OCI-LY7 (cell line): ENCODE measurements at regions not wholly inside any gene's neighbourhood (a gene's known extent, or its start where the extent isn't known, plus 50 kb on each side); places are given as distances from the start of the nearest gene placed in this dataset.

Source experiments
- BruUV-seq: library from RNA; stranded (reverse); fragments of 400-500 nt; replicated peaks from 2 replicates; lab custom pipeline; 2021; lab: Mats Ljungman, UMichigan
- CTCF ChIA-PET: fragments of 300-600 bp; sonication (Branson Sonifier 250); formaldehyde crosslinking; loops from one replicate; lab custom pipeline; 2022; ENCODE audit warnings: antibody characterized with exemption; ENCODE audit not compliant: unreplicated experiment; lab: Charles Lee
- POLR2A ChIA-PET: fragments of 300-600 bp; sonication (Branson Sonifier 250); formaldehyde crosslinking; loops from one replicate; lab custom pipeline; 2022; ENCODE audit warnings: antibody characterized with exemption; lab: Charles Lee
- DNase-seq: peaks from one replicate; pipeline ENCODE4 v3.0.0-alpha.2; 2015; ENCODE audit warnings: low spot score
- H2AFZ ChIP-seq: fragments of 200-600 bp; sonication (generic), shearing (Covaris generic); 2 replicates; pipeline ENCODE4 v1.6.1; 2014; ENCODE audit warnings: mild to moderate bottlenecking, antibody characterized with exemption, low read length, moderate library complexity
- H3K27ac ChIP-seq: fragments of 200-600 bp; sonication (generic); 2 replicates; pipeline ENCODE4 v1.5.1; 2014; ENCODE audit warnings: mixed run types, low read depth, mild to moderate bottlenecking, moderate library complexity, low read length, inconsistent platforms; ENCODE audit not compliant: poor library complexity, severe bottlenecking
- H3K36me3 ChIP-seq: fragments of 200-600 bp; sonication (generic); 2 replicates; pipeline ENCODE4 v1.6.1; 2014; ENCODE audit warnings: mild to moderate bottlenecking, antibody characterized with exemption, low read length, moderate library complexity, mixed read lengths; ENCODE audit not compliant: insufficient read depth
- H3K4me1 ChIP-seq: fragments of 200-600 bp; sonication (generic); 2 replicates; pipeline ENCODE4 v1.5.1; 2014; ENCODE audit warnings: mild to moderate bottlenecking, low read length; ENCODE audit not compliant: insufficient read depth, poor library complexity, severe bottlenecking
- H3K4me2 ChIP-seq: fragments of 200-600 bp; sonication (generic); 2 replicates; pipeline ENCODE4 v1.6.1; 2014; ENCODE audit warnings: mild to moderate bottlenecking, low read length
- H3K4me3 ChIP-seq: fragments of 200-600 bp; sonication (generic); 2 replicates; pipeline ENCODE4 v1.5.1; 2014; ENCODE audit warnings: mild to moderate bottlenecking, low read depth, low read length; ENCODE audit not compliant: poor library complexity, severe bottlenecking
- H3K79me2 ChIP-seq: fragments of 200-600 bp; sonication (generic); 2 replicates; pipeline ENCODE4 v1.6.1; 2016; ENCODE audit warnings: low read depth, mild to moderate bottlenecking, low read length, moderate library complexity, mixed read lengths; ENCODE audit not compliant: insufficient read depth
- H3K9me2 ChIP-seq: fragments of 200-600 bp; sonication (generic); 2 replicates; pipeline ENCODE4 v1.6.1; 2016; ENCODE audit warnings: mild to moderate bottlenecking, low read length, mixed read lengths; ENCODE audit not compliant: insufficient read depth
- H3K9me3 ChIP-seq: fragments of 200-600 bp; sonication (generic); 2 replicates; pipeline ENCODE4 v1.6.1; 2014; ENCODE audit warnings: mild to moderate bottlenecking, mixed run types, low read length, mixed read lengths
- H4K20me1 ChIP-seq: fragments of 200-600 bp; sonication (generic); 2 replicates; pipeline ENCODE4 v1.6.1; 2014; ENCODE audit warnings: mild to moderate bottlenecking, antibody characterized with exemption, low read length, moderate library complexity, mixed read lengths; ENCODE audit not compliant: insufficient read depth
- EZH2phosphoT487 ChIP-seq: fragments of 200-600 bp; sonication (generic); IDR thresholded peaks from 2 replicates; pipeline ENCODE4 v1.6.1; 2018; ENCODE audit warnings: low read depth, borderline replicate concordance, mild to moderate bottlenecking, mixed run types, antibody characterized with exemption, low read length, moderate library complexity, mixed read lengths
- intact Hi-C: fragments of 100-400 bp; cut with micrococcal nuclease; formaldehyde crosslinking; loops from one replicate; pipeline ENCODE4 v1.10.0; 2022; ENCODE audit not compliant: unreplicated experiment
- TF ChIP-seq, protein P1 (sequence below): fragments of 200-600 bp; sonication (generic); conservative IDR thresholded peaks from 2 replicates; pipeline ENCODE4 v1.5.1; 2014; ENCODE audit warnings: mild to moderate bottlenecking, antibody characterized with exemption, low read length, moderate library complexity, mixed read lengths

DNA sequence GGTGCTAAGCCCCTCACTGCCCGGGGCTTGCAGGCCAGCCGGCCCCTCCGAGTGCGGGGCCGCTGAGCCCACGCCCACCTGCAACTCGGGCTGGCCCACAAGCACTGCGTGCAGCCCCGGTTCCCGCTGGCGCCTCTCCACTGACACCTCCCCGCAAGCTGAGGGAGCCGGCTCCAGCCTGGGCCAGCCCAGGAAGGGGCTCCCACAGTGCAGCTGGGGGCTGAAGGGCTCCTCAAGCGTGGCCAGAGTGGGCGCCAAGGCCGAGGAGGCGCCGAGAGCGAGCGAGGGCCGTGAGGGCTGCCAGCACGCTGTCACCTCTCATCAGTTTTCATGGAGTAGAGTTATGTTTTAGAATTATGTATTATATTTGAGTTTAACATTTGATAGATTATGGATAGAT is 176.5 kb upstream of the FAM78B start:
- POLR2A ChIA-PET, result no interaction called here
- Histone ChIP-seq H3K79me2 (no peaks in the 10 kb centered on the region), H3K9me3 (no peaks in the 10 kb centered on the region), H3K4me3 (no peak overlapping the region), H4K20me1 (no peaks in the 10 kb centered on the region), H3K27ac (no peak overlapping the region), H2AFZ (no peak overlapping the region), H3K4me2 (no peak overlapping the region), H3K36me3 (no peaks in the 10 kb centered on the region), H3K9me2 (no peaks in the 10 kb centered on the region), H3K4me1 (no peaks in the 10 kb centered on the region)
- intact Hi-C loops, result no loop called here
- TF ChIP-seq, protein P1, sequence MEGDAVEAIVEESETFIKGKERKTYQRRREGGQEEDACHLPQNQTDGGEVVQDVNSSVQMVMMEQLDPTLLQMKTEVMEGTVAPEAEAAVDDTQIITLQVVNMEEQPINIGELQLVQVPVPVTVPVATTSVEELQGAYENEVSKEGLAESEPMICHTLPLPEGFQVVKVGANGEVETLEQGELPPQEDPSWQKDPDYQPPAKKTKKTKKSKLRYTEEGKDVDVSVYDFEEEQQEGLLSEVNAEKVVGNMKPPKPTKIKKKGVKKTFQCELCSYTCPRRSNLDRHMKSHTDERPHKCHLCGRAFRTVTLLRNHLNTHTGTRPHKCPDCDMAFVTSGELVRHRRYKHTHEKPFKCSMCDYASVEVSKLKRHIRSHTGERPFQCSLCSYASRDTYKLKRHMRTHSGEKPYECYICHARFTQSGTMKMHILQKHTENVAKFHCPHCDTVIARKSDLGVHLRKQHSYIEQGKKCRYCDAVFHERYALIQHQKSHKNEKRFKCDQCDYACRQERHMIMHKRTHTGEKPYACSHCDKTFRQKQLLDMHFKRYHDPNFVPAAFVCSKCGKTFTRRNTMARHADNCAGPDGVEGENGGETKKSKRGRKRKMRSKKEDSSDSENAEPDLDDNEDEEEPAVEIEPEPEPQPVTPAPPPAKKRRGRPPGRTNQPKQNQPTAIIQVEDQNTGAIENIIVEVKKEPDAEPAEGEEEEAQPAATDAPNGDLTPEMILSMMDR, result no peak
- DNase-seq, result no peak
- no TSS peak for BruUV-seq
- CTCF ChIA-PET, result no interaction called here

DNA sequence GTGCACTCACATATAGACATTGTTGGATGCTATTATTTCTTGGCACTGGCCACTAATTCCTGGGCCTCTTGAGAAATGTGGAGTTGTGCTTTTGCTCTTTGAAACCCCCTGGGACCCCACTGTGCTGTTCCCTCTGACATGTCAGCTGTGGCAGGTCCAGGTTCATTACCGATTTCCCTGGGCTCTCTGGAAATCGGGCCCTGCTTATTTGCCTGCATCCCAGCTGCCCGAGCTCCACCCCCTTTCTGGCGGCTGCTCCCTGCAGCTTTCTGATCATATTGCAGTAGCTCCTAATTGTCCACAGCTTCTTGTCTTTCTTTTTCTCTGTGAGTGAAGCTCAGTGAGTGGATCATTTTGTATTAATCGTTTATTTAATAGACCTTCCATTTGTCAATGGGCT is 183.7 kb upstream of the FAM78B start:
- CTCF ChIA-PET, result no interaction called here

DNA sequence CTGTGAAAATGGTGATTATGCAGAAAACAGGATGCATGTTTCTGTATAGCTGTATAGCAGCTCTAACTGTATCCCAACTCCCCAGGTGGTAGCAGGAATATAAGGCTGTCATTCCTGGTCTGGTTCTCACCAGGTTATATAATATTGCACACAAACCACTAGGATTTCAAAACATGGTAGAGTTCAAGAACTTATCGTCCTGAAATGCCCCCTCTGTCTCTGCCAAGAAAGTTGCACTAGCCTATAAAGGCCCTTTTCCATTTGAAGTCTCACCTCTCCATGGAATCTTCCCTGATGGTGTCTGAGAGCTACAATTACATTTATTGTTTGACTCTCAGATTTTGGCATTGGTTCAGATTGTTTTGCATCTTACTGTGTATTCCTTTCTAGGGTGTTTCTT is 184.9 kb upstream of the FAM78B start:
- CTCF ChIA-PET, result no interaction called here
- DNase-seq, result no peak

More for the DNA sequence above, 183.7 kb upstream of the FAM78B start:
- POLR2A ChIA-PET, result interaction anchor here (0.6 kb wide), 1 partner anchor 33 kb away, joined by 3 read pairs; no protein-coding TSS in a partner anchor
- H3K9me3 ChIP-seq, result no peaks in the 10 kb centered on the region
- no peak overlapping the region for H3K4me2 ChIP-seq
- intact Hi-C loops, result no loop called here
- BruUV-seq, result no TSS peak
- TF ChIP-seq, protein P1, result no peak
- TF ChIP-seq EZH2phosphoT487, result no peak
- H3K79me2 ChIP-seq, result no peaks in the 10 kb centered on the region
- no peak overlapping the region for H3K27ac ChIP-seq
- no peak for DNase-seq
- no peaks in the 10 kb centered on the region for H3K36me3 ChIP-seq
- H4K20me1 ChIP-seq, result no peaks in the 10 kb centered on the region
- H2AFZ ChIP-seq, result no peak overlapping the region
- H3K4me1 ChIP-seq, result no peaks in the 10 kb centered on the region
- no peak overlapping the region for H3K4me3 ChIP-seq
- no peaks in the 10 kb centered on the region for H3K9me2 ChIP-seq

More for the DNA sequence above, 184.9 kb upstream of the FAM78B start:
- no peaks in the 10 kb centered on the region for H3K4me1 ChIP-seq
- H3K4me3 ChIP-seq, result no peak overlapping the region
- H3K27ac ChIP-seq, result no peak overlapping the region
- no TSS peak for BruUV-seq
- H2AFZ ChIP-seq, result no peak overlapping the region
- H3K4me2 ChIP-seq, result no peak overlapping the region
- TF ChIP-seq, protein P1, result no peak
- TF ChIP-seq EZH2phosphoT487, result no peak
- H4K20me1 ChIP-seq, result no peaks in the 10 kb centered on the region
- no peaks in the 10 kb centered on the region for H3K9me3 ChIP-seq
- intact Hi-C loops, result no loop called here
- H3K9me2 ChIP-seq, result no peaks in the 10 kb centered on the region
- H3K79me2 ChIP-seq, result no peaks in the 10 kb centered on the region
- no peaks in the 10 kb centered on the region for H3K36me3 ChIP-seq
- POLR2A ChIA-PET, result interaction anchor here (0.9 kb wide), 1 partner anchor 20 kb away, joined by 3 read pairs; no protein-coding TSS in a partner anchor
